K562 (cell line): ENCODE measurements at regions not wholly inside any gene's neighbourhood (a gene's known extent, or its start where the extent isn't known, plus 50 kb on each side); places are given as distances from the start of the nearest gene placed in this dataset.

Experiments
- ATAC-seq: fragments of 200-7000 bp; cut with Tn5 transposase; 3 replicates; pipeline ENCODE4 v1.9.1; 2020; ENCODE audit warnings: moderate library complexity
- BruUV-seq: library from RNA; stranded (reverse); fragments of 400-500 nt; replicated peaks from 2 replicates; lab custom pipeline; 2021; lab: Mats Ljungman, UMichigan
- CTCF ChIA-PET: fragments of 300-600 bp; formaldehyde crosslinking; extraction: SDS; loops from one replicate; lab custom pipeline; 2021; ENCODE audit warnings: low intra/inter-chr PET ratio; lab: Yijun Ruan, JAX
- POLR2A ChIA-PET: fragments of 300-600, 350-650 bp; sonication (Branson Sonifier 250); formaldehyde crosslinking; extraction: SDS; loops from one replicate; lab custom pipeline; 2021; ENCODE audit warnings: antibody characterized with exemption, inconsistent platforms; lab: Yijun Ruan, JAX
- DNase-seq, 4 experiments: peaks; one replicate each; pipeline versions ENCODE4 v3.0.0 to v3.0.0-alpha.2; 2011 to 2018; ENCODE audit warnings: low spot score in 3 of 4, mixed read lengths in 3 of 4; ENCODE audit errors: extremely low read depth in 1 of 4
- FAIRE-seq: peaks from 2 replicates; lab custom pipeline; 2011; peaks lifted over from hg19 to GRCh38; lab: Jason Lieb, UNC
- H2AFZ ChIP-seq: 2 replicates; pipeline ENCODE4 v1.6.0; 2011; ENCODE audit warnings: low read depth, low read length, control low read depth, inconsistent platforms
- H3K27ac ChIP-seq: fragments of 200-600 bp; 3 replicates; pipeline ENCODE4 v1.8.0; 2011; ENCODE audit warnings: low read depth, mild to moderate bottlenecking, control low read depth, inconsistent platforms, low read length, moderate library complexity, mixed read lengths; ENCODE audit errors: extremely low read depth
- H3K27me3 ChIP-seq, 2 experiments: fragments of 300-600 bp in 1 of 2; 2 replicates in 1 of 2; 3 replicates in 1 of 2; pipeline versions ENCODE4 v1.6.0 to v1.8.0; 2011; ENCODE audit warnings: inconsistent platforms in 2 of 2, low read length in 2 of 2, mild to moderate bottlenecking in 1 of 2, mixed read lengths in 1 of 2, moderate library complexity in 1 of 2; ENCODE audit not compliant: control insufficient read depth in 2 of 2, insufficient read depth in 2 of 2
- H3K36me3 ChIP-seq: fragments of 300-600 bp; 3 replicates; pipeline ENCODE4 v1.8.0; 2011; ENCODE audit warnings: mild to moderate bottlenecking, low read length, inconsistent platforms; ENCODE audit not compliant: control insufficient read depth, insufficient read depth
- H3K4me1 ChIP-seq, 2 experiments: fragments of 200-600 bp in 1 of 2; replicated peaks in 1 of 2; 2 replicates in 1 of 2; 3 replicates in 1 of 2; pipeline versions ENCODE4 v1.5.1 to v1.8.0; 2011; ENCODE audit warnings: inconsistent platforms in 2 of 2, low read length in 2 of 2, mild to moderate bottlenecking in 1 of 2, mixed read lengths in 1 of 2, moderate library complexity in 1 of 2; ENCODE audit not compliant: control insufficient read depth in 2 of 2, insufficient read depth in 2 of 2
- H3K4me2 ChIP-seq: 2 replicates; pipeline ENCODE4 v1.6.1; 2011; ENCODE audit warnings: low read length, control low read depth, inconsistent platforms, mixed read lengths; ENCODE audit not compliant: insufficient read depth
- H3K4me3 ChIP-seq: fragments of 200-600 bp; sonication (generic), shearing (Covaris generic); 2 replicates; pipeline ENCODE4 v1.5.1; 2016; ENCODE audit warnings: control low read depth, inconsistent platforms
- H3K79me2 ChIP-seq: fragments of 200-600 bp; 3 replicates; pipeline ENCODE4 v1.8.0; 2011; ENCODE audit warnings: low read length, inconsistent platforms; ENCODE audit not compliant: control insufficient read depth, insufficient read depth
- H3K9ac ChIP-seq, 2 experiments: 2 replicates each; pipeline versions ENCODE4 v1.6.0 to v1.6.1; 2011; ENCODE audit warnings: low read depth in 2 of 2, low read length in 2 of 2, control low read depth in 1 of 2, inconsistent platforms in 1 of 2, mild to moderate bottlenecking in 1 of 2, mixed read lengths in 1 of 2; ENCODE audit not compliant: insufficient read depth in 1 of 2
- H3K9me1 ChIP-seq: one replicate; pipeline ENCODE4 v1.6.0; 2011; ENCODE audit warnings: inconsistent platforms, mild to moderate bottlenecking, low read length, moderate library complexity; ENCODE audit not compliant: control insufficient read depth, insufficient read depth
- H3K9me3 ChIP-seq: replicated peaks from 2 replicates; pipeline ENCODE4 v1.5.1; 2011; ENCODE audit warnings: low read depth, low read length, inconsistent platforms; ENCODE audit not compliant: control insufficient read depth, insufficient read depth
- H4K20me1 ChIP-seq: replicated peaks from 2 replicates; pipeline ENCODE4 v1.6.1; 2011; ENCODE audit warnings: low read length, inconsistent platforms, mixed read lengths; ENCODE audit not compliant: control insufficient read depth, insufficient read depth
- ARNT ChIP-seq, 2 experiments: fragments of 450-650 bp; IDR thresholded peaks; 2 replicates each; pipeline ENCODE4 v1.6.1; 2016; ENCODE audit warnings: mild to moderate bottlenecking in 1 of 2
- ELF2 ChIP-seq: fragments of 250-450 bp; sonication (Bioruptor Pico); IDR thresholded peaks from 2 replicates; pipeline ENCODE4 v1.5.0; 2021; ENCODE audit warnings: mild to moderate bottlenecking
- ETV1 ChIP-seq: fragments of 450-650 bp; conservative IDR thresholded peaks from 2 replicates; pipeline ENCODE4 v1.6.1; 2016; ENCODE audit warnings: missing genetic modification characterization, control low read depth, low read depth, missing compliant biosample characterization
- HOXB6 ChIP-seq: fragments of 250-450 bp; sonication (Bioruptor Pico); IDR thresholded peaks from 2 replicates; pipeline ENCODE4 v1.5.1; 2022; ENCODE audit warnings: mild to moderate bottlenecking, borderline replicate concordance
- KLF1 ChIP-seq: fragments of 450-650 bp; IDR thresholded peaks from 2 replicates; pipeline ENCODE4 v1.6.1; 2016; ENCODE audit warnings: missing genetic modification characterization, missing compliant biosample characterization
- MEIS2 ChIP-seq: fragments of 450-650 bp; IDR thresholded peaks from 2 replicates; pipeline ENCODE4 v1.6.1; 2014; ENCODE audit warnings: mild to moderate bottlenecking; ENCODE audit not compliant: partially characterized antibody
- SP1 ChIP-seq: sonication (generic); formaldehyde crosslinking; IDR thresholded peaks from 2 replicates; pipeline ENCODE4 v1.8.1; 2022; ENCODE audit warnings: mild to moderate bottlenecking, missing genetic modification reagents
- SREBF2 ChIP-seq: sonication (generic); formaldehyde crosslinking; IDR thresholded peaks from 2 replicates; pipeline ENCODE4 v1.4.0; 2020; ENCODE audit warnings: mild to moderate bottlenecking, missing genetic modification reagents
- TAF1 ChIP-seq: IDR thresholded peaks from 2 replicates; pipeline ENCODE4 v1.6.1; 2011; ENCODE audit warnings: mild to moderate bottlenecking, low read length, moderate library complexity; ENCODE audit not compliant: insufficient read depth, control insufficient read depth, severe bottlenecking; ENCODE audit errors: extremely low read depth
- ZNF143 ChIP-seq: sonication (generic); formaldehyde crosslinking; IDR thresholded peaks from 2 replicates; pipeline ENCODE4 v1.9.0; 2022; ENCODE audit warnings: mild to moderate bottlenecking, missing genetic modification reagents
- ZNF518B ChIP-seq: fragments of 250-450 bp; sonication (Bioruptor Pico); IDR thresholded peaks from 2 replicates; pipeline ENCODE4 v1.5.0; 2021; ENCODE audit warnings: mild to moderate bottlenecking, moderate library complexity
- ZNF561 ChIP-seq: fragments of 450-650 bp; formaldehyde crosslinking; conservative IDR thresholded peaks from 2 replicates; pipeline ENCODE4 v1.4.0; 2020; ENCODE audit warnings: mild to moderate bottlenecking, moderate library complexity
- ZZZ3 ChIP-seq: fragments of 450-650 bp; IDR thresholded peaks from 2 replicates; pipeline ENCODE4 v1.6.1; 2016; ENCODE audit warnings: antibody characterized with exemption, mild to moderate bottlenecking, moderate library complexity
- WGBS: fragments of 100-300 bp; shearing (Covaris generic); methylation state at CpG from one replicate; pipeline ENCODE4 v1.1.6; 2016; ENCODE audit warnings: low coverage, mixed read lengths; ENCODE audit not compliant: insufficient coverage; ENCODE audit errors: missing lambda C conversion rate; 5-methylcytosine and 5-hydroxymethylcytosine counted together
- in situ Hi-C: fragments of 300-500 bp; cut with MboI; formaldehyde crosslinking; loops from 4 replicates; pipeline ENCODE4 v1.15.0; 2018; ENCODE audit warnings: inconsistent platforms, mixed read lengths
- intact Hi-C: fragments of 100-400 bp; cut with micrococcal nuclease; formaldehyde crosslinking; loops from 2 replicates; pipeline ENCODE4 v1.14.2; 2022

- TF ChIP-seq ZNF518B (CRISPR knock-in tag) (no peak), ZNF143 (CRISPR knock-in tag) (no peak), ELF2 (CRISPR knock-in tag) (no peak)
These were observed 297.3 kb downstream of the TNS1 start (continued) for GRCh38 chr2:217705461-217705860.

DNA sequence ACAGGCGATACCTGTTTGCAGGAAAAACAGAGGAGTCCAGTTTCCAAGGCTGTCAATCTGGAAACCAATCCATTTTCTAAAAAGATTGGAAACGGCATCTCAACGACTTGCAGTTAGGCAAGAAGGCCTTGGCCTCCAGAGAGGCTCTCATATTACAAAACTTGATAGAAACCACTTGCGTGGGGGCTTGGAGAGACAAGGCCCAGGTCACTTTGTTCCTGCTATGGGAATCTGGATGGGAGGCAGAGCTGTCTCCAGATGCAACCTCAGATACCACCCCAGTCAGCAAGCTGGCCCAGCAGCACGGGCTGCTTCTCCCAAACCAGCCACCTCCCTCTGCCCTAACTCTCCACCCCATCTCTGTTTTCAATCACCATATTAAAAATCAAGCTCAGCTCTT, 298.8 kb downstream of the TNS1 start:
- H3K4me1 ChIP-seq, result no peaks in the 10 kb centered on the region
- H3K27ac ChIP-seq, result no peak overlapping the region
- no peaks in the 10 kb centered on the region for H3K27me3 ChIP-seq
- intact Hi-C loops, result no loop called here
- no peaks in the 10 kb centered on the region for H3K79me2 ChIP-seq
- H3K9ac ChIP-seq, result no peak overlapping the region
- WGBS, result 0% methylated on average over 5 of the region's 5 CpGs
- no peaks in the 10 kb centered on the region for H3K9me3 ChIP-seq
- no peaks in the 10 kb centered on the region for H4K20me1 ChIP-seq
- H3K36me3 ChIP-seq, result no peaks in the 10 kb centered on the region
- no peak overlapping the region for H3K4me3 ChIP-seq
- DNase-seq, result no peak
- H3K4me2 ChIP-seq, result no peak overlapping the region
- in situ Hi-C loops, result loop anchor here (25.0 kb wide), 1 partner anchor 1017 kb away; the partner anchor contains the start of gene IGFBP5
- H2AFZ ChIP-seq, result no peak overlapping the region
- no peak for FAIRE-seq
- CTCF ChIA-PET, result no interaction called here
- POLR2A ChIA-PET, result interaction anchor here (1.1 kb wide), 1 partner anchor 11 kb away, joined by 3 read pairs; no protein-coding TSS in a partner anchor
- ATAC-seq, result no peak
- no TSS peak for BruUV-seq
- no peaks in the 10 kb centered on the region for H3K9me1 ChIP-seq
- no peak for TF ChIP-seq ZZZ3
- no peak for TF ChIP-seq SREBF2
- no peak for TF ChIP-seq ARNT (IDR thresholded peaks at IDR 0.05)
- no peak for TF ChIP-seq ETV1 (tag)
- TF ChIP-seq KLF1 (tag), result no peak
- no peak for TF ChIP-seq SP1 (CRISPR knock-in tag)
- no peak for TF ChIP-seq ZNF561
- no peak for TF ChIP-seq HOXB6
- no peak for TF ChIP-seq MEIS2
- no peak for TF ChIP-seq TAF1
